Esophagus muscularis mucosa (tissue), 4 donors: ENCODE measurements at regions not wholly inside any gene's neighbourhood (a gene's known extent, or its start where the extent isn't known, plus 50 kb on each side); places are given as distances from the start of the nearest gene placed in this dataset.

Experiments used
- DNase-seq: peaks from one replicate; pipeline ENCODE4 v3.0.0-alpha.2; 2017; ENCODE audit errors: extremely low spot score
- H3K27ac ChIP-seq, 4 donors: fragments of 200-600 bp; sonication (generic); replicated peaks in 1 of 4; 1 replicate in 3 of 4; 2 replicates in 1 of 4; pipeline ENCODE4 v1.5.1; 2016 to 2019; ENCODE audit warnings: mild to moderate bottlenecking in 1 of 4
- H3K27me3 ChIP-seq, 4 donors: fragments of 200-600 bp; sonication (generic); one replicate each; pipeline versions ENCODE4 v1.5.1 to v1.6.0; 2016 to 2019
- H3K36me3 ChIP-seq, 4 donors: fragments of 200-600 bp; sonication (generic); one replicate each; pipeline ENCODE4 v1.5.1; 2016 to 2019
- H3K4me1 ChIP-seq, 4 donors: fragments of 200-600 bp; sonication (generic); one replicate each; pipeline ENCODE4 v1.5.1; 2016 to 2019
- H3K4me3 ChIP-seq, 4 donors: fragments of 200-600 bp; sonication (generic); 1 replicate in 2 of 4; 2 replicates in 2 of 4; pipeline ENCODE4 v1.5.1; 2016 to 2019; ENCODE audit warnings: mild to moderate bottlenecking in 4 of 4, moderate library complexity in 1 of 4
- H3K9me3 ChIP-seq, 4 donors: fragments of 200-600 bp; sonication (generic); 1 replicate in 3 of 4; 2 replicates in 1 of 4; pipeline ENCODE4 v1.5.1; 2016 to 2019
- EP300 ChIP-seq: sonication (generic); formaldehyde crosslinking; IDR thresholded peaks from one replicate; pipeline ENCODE4 v1.6.1; 2017; ENCODE audit warnings: antibody characterized with exemption
- POLR2A ChIP-seq: fragments of 450-650 bp; IDR thresholded peaks from one replicate; pipeline ENCODE4 v1.6.1; 2017; ENCODE audit warnings: antibody characterized with exemption, moderate library complexity, mild to moderate bottlenecking, low read depth
- POLR2AphosphoS5 ChIP-seq, 2 donors: sonication (generic); formaldehyde crosslinking; IDR thresholded peaks; one replicate each; pipeline ENCODE4 v1.6.1; 2017; ENCODE audit warnings: antibody characterized with exemption in 2 of 2
- WGBS: methylation state at CpG from one replicate; pipeline ENCODE4 v1.1.5; 2018; 5-methylcytosine and 5-hydroxymethylcytosine counted together
- intact Hi-C: fragments of 100-400 bp; cut with DNase I; formaldehyde crosslinking; loops from one replicate; pipeline ENCODE4 v1.15.1; 2023
- TF ChIP-seq, protein P1 (sequence below), 3 experiments: fragments of 200-600 bp in 2 of 3; fragments of 450-650 bp in 1 of 3; sonication (generic) in 2 of 3; IDR thresholded peaks; one replicate each; pipeline ENCODE4 v1.5.1; 2017 to 2019; ENCODE audit warnings: antibody characterized with exemption in 3 of 3, mild to moderate bottlenecking in 2 of 3, moderate library complexity in 1 of 3

DNA sequence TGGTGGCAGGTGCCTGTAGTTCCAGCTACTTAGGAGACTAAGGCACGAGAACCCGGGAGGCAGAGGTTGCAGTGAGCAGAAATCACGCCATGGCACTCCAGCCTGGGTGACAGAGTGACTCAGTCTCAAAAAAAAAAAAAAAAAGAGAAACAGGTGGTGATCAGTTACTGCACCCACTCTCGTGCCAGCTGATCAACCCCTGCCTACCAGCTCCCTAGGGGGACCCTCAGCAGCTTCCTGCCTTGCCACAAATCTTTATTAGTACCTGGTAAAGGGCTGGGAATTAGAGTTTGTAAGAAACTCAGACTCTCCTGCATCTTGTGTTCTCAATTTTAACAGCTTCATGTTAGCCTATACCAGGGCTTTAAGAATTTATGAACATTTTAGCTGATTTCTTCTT lies 914.9 kb downstream of the EFNA5 start:
- Histone ChIP-seq H3K9me3 (no peaks in the 10 kb centered on the region), H3K27me3 (no peaks in the 10 kb centered on the region), H3K27ac (no peak overlapping the region), H3K4me3 (no peak overlapping the region), H3K36me3 (no peaks in the 10 kb centered on the region), H3K4me1 (no peaks in the 10 kb centered on the region)
- TF ChIP-seq, protein P1, sequence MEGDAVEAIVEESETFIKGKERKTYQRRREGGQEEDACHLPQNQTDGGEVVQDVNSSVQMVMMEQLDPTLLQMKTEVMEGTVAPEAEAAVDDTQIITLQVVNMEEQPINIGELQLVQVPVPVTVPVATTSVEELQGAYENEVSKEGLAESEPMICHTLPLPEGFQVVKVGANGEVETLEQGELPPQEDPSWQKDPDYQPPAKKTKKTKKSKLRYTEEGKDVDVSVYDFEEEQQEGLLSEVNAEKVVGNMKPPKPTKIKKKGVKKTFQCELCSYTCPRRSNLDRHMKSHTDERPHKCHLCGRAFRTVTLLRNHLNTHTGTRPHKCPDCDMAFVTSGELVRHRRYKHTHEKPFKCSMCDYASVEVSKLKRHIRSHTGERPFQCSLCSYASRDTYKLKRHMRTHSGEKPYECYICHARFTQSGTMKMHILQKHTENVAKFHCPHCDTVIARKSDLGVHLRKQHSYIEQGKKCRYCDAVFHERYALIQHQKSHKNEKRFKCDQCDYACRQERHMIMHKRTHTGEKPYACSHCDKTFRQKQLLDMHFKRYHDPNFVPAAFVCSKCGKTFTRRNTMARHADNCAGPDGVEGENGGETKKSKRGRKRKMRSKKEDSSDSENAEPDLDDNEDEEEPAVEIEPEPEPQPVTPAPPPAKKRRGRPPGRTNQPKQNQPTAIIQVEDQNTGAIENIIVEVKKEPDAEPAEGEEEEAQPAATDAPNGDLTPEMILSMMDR (IDR thresholded peaks at IDR 0.05) = no peak
- TF ChIP-seq POLR2AphosphoS5 (IDR thresholded peaks at IDR 0.05) (no peak), POLR2A (no peak), EP300 (no peak)
- WGBS = 93% methylated on average over 4 of the region's 4 CpGs
- no peak for DNase-seq
- intact Hi-C loops = no loop called here

DNA sequence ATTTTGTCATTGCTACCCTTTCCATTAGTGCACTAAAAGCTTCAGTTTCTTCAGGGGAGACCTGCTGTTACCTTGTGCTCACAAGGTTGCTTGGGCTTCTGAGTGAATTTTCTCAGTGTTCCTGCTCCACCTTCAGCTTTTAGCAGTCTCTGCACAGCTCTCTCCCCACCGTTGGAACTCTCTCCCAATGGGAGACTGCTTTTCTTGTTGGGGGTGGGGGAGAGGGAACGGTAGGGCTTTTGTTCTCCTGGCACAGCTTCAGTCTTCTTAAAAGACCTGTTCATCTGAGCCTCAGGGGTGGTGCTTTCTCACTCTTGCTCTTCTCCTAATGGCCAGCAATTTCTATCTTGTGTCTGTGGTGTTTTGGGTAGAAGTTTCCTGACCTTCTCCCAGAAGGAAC lies 915.7 kb downstream of the EFNA5 start:
- WGBS = 24% methylated on average over 2 of the region's 2 CpGs
- intact Hi-C loops = no loop called here
- Histone ChIP-seq H3K9me3 (no peaks in the 10 kb centered on the region), H3K4me3 (no peak overlapping the region), H3K4me1 (no peaks in the 10 kb centered on the region), H3K36me3 (no peaks in the 10 kb centered on the region), H3K27ac (no peak overlapping the region), H3K27me3 (no peaks in the 10 kb centered on the region)
- DNase-seq = no peak
- no peak for TF ChIP-seq EP300
- TF ChIP-seq, protein P1 (IDR thresholded peaks at IDR 0.05) = no peak
- no peak for TF ChIP-seq POLR2A

DNA sequence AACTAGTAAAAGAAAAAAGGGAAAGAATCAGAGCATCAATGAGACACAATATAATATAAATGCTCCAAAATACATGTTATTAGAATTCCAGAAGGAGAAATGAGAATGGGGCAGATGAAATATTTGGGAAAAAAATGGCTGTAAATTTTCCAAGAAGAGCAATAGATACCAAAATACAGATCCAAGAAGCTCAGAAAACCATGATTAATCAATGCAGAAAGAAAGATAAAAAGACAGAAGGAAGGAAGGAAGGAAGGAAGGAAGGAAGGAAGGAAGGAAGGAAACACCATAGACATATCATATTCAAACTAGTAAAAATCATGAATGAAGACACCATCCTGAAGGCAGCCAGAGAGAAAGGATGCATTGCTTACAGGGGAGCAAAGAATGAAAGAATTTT lies 920.9 kb downstream of the EFNA5 start:
- no peak overlapping the region for H3K4me3 ChIP-seq
- no peaks in the 10 kb centered on the region for H3K27me3 ChIP-seq
- TF ChIP-seq EP300 (no peak), POLR2AphosphoS5 (IDR thresholded peaks at IDR 0.05) (no peak), POLR2A (no peak)
- TF ChIP-seq, protein P1 (IDR thresholded peaks at IDR 0.05) = no peak
- H3K9me3 ChIP-seq = no peaks in the 10 kb centered on the region
- intact Hi-C loops = no loop called here
- no peak for DNase-seq
- no peaks in the 10 kb centered on the region for H3K36me3 ChIP-seq
- H3K27ac ChIP-seq = no peak overlapping the region
- no peaks in the 10 kb centered on the region for H3K4me1 ChIP-seq

DNA sequence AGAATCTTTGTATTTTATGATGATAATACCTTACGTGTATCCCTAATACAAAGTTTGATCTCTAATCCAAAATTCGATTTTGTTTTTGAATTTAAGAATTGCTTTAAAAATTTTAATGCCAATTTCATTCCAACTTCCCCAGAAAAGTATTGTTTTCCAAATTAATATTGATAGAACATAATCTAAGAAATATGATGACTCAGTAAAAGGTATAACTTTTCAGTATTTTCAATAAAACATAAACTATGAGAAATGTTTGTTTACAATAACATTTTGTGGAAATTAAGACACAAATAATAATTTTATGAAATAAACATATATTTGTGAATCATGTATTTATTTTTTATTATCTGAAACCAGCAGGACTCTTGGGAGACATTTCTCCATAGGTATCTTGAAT lies 931.6 kb downstream of the EFNA5 start:
- no peaks in the 10 kb centered on the region for H3K36me3 ChIP-seq
- H3K4me3 ChIP-seq = no peak overlapping the region
- DNase-seq = no peak
- no peaks in the 10 kb centered on the region for H3K4me1 ChIP-seq
- 89% methylated on average over 2 of the region's 2 CpGs for WGBS
- intact Hi-C loops = no loop called here
- no peak overlapping the region for H3K27ac ChIP-seq
- no peaks in the 10 kb centered on the region for H3K27me3 ChIP-seq
- H3K9me3 ChIP-seq = peaks cover 0 to 14% (median 5%) of the 10 kb centered on the region in 4 donors
- no peak for TF ChIP-seq POLR2A
- TF ChIP-seq POLR2AphosphoS5 (IDR thresholded peaks at IDR 0.05) = no peak
- TF ChIP-seq, protein P1 (IDR thresholded peaks at IDR 0.05) = no peak
- no peak for TF ChIP-seq EP300

DNA sequence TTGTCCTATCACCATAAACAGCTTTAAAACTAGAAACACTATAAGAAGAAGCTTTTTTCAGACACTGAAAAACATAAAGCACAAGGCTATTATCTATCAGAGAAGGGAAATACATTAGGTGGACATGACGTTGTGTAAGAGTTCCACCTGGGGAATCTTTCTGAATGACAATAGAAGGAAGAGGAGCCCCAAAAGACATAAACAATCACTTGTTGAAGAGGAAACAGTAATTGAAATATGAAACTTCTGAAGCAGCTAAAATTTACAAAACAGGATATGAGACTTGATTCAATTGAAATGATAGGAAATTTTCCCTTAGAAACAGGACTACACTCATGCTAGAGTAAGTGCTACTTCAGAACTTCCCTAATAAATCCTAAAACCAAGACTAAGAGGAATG lies 933.6 kb downstream of the EFNA5 start:
- no peak for TF ChIP-seq POLR2A
- TF ChIP-seq EP300 = no peak
- TF ChIP-seq POLR2AphosphoS5 (IDR thresholded peaks at IDR 0.05) = no peak
- TF ChIP-seq, protein P1 (IDR thresholded peaks at IDR 0.05) = no peak
- peaks cover 0 to 29% (median 13%) of the 10 kb centered on the region in 4 donors for H3K9me3 ChIP-seq
- no peaks in the 10 kb centered on the region for H3K36me3 ChIP-seq
- H3K4me3 ChIP-seq = no peak overlapping the region
- no peak for DNase-seq
- no peak overlapping the region for H3K27ac ChIP-seq
- no peaks in the 10 kb centered on the region for H3K27me3 ChIP-seq
- intact Hi-C loops = no loop called here
- WGBS = 18% methylated on average over 1 of the region's 1 CpG
- no peaks in the 10 kb centered on the region for H3K4me1 ChIP-seq
